Testis (tissue), 2 donors: ENCODE measurements at regions not wholly inside any gene's neighbourhood (a gene's known extent, or its start where the extent isn't known, plus 50 kb on each side); places are given as distances from the start of the nearest gene placed in this dataset.

ENCODE experiments used
- DNase-seq: peaks from one replicate; pipeline ENCODE4 v3.0.0-alpha.2; 2019
- H3K27ac ChIP-seq, 2 donors: fragments of 200-600 bp; sonication (generic); one replicate each; pipeline ENCODE4 v1.5.1; 2019
- H3K27me3 ChIP-seq: fragments of 200-600 bp; sonication (generic); one replicate; pipeline ENCODE4 v1.5.1; 2019
- H3K36me3 ChIP-seq: fragments of 200-600 bp; sonication (generic); one replicate; pipeline ENCODE4 v1.5.1; 2017; ENCODE audit warnings: low read depth; ENCODE audit errors: missing control alignments
- H3K4me1 ChIP-seq: fragments of 200-600 bp; sonication (generic); one replicate; pipeline ENCODE4 v1.5.1; 2019
- H3K4me3 ChIP-seq, 2 donors: fragments of 200-600 bp; sonication (generic); one replicate each; pipeline ENCODE4 v1.5.1; 2017 to 2019
- H3K9me3 ChIP-seq: fragments of 200-600 bp; sonication (generic); one replicate; pipeline ENCODE4 v1.5.1; 2017
- POLR2A ChIP-seq: fragments of 450-650 bp; IDR thresholded peaks from one replicate; pipeline ENCODE4 v1.6.1; 2017; ENCODE audit warnings: antibody characterized with exemption, mild to moderate bottlenecking, moderate library complexity
- WGBS, 2 donors: methylation state at CpG; one replicate each; pipeline ENCODE4 v1.1.5; 2018; 5-methylcytosine and 5-hydroxymethylcytosine counted together
- intact Hi-C: fragments of 100-400 bp; cut with DNase I; formaldehyde crosslinking; loops from one replicate; pipeline ENCODE4 v1.15.1; 2023; ENCODE audit warnings: low total_unique reads
- TF ChIP-seq, protein P1 (sequence below), 3 experiments: fragments of 450-650 bp in 2 of 3; fragments of 200-600 bp in 1 of 3; sonication (generic) in 1 of 3; IDR thresholded peaks; one replicate each; pipeline ENCODE4 v1.5.1; 2016 to 2019; ENCODE audit warnings: antibody characterized with exemption in 3 of 3, mild to moderate bottlenecking in 2 of 3, moderate library complexity in 1 of 3

GRCh38 chr14:76964695-76965094 is 63.8 kb downstream of the IRF2BPL start:
- no peak overlapping the region for H3K27ac ChIP-seq
- WGBS, 2 donors: 87 to 89% methylated on average over 5 of the region's 5 CpGs
- no peak for DNase-seq
- H3K4me3 ChIP-seq: no peak overlapping the region
- intact Hi-C loops: no loop called here
- H3K27me3 ChIP-seq: no peaks in the 10 kb centered on the region
- peaks cover 11% of the 10 kb centered on the region for H3K4me1 ChIP-seq
- no peaks in the 10 kb centered on the region for H3K36me3 ChIP-seq
- H3K9me3 ChIP-seq: no peaks in the 10 kb centered on the region
- no peak for TF ChIP-seq POLR2A
- TF ChIP-seq, protein P1, sequence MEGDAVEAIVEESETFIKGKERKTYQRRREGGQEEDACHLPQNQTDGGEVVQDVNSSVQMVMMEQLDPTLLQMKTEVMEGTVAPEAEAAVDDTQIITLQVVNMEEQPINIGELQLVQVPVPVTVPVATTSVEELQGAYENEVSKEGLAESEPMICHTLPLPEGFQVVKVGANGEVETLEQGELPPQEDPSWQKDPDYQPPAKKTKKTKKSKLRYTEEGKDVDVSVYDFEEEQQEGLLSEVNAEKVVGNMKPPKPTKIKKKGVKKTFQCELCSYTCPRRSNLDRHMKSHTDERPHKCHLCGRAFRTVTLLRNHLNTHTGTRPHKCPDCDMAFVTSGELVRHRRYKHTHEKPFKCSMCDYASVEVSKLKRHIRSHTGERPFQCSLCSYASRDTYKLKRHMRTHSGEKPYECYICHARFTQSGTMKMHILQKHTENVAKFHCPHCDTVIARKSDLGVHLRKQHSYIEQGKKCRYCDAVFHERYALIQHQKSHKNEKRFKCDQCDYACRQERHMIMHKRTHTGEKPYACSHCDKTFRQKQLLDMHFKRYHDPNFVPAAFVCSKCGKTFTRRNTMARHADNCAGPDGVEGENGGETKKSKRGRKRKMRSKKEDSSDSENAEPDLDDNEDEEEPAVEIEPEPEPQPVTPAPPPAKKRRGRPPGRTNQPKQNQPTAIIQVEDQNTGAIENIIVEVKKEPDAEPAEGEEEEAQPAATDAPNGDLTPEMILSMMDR (IDR thresholded peaks at IDR 0.05): no peak

DNA sequence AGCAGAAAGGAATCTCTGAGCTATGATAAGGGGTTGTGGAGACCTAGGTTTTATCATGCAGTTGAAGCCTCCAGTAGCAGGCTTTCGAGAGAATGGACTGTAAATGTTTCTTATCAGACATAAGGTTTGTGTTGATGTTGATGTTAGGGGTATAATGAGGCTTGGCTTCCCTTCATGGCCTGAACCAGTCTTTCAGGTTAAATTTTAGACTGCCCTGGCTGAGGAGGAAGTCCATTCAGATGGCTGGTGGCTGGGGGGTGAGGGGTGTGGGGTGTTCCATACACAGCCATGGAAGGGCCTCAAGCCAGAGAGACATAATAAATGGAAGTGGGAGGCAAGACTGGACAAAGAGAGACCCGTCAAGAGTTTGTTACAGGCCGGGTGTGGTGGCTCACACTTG is 65.1 kb downstream of the IRF2BPL start:
- Histone ChIP-seq H3K36me3 (no peaks in the 10 kb centered on the region), H3K27me3 (no peaks in the 10 kb centered on the region), H3K9me3 (no peaks in the 10 kb centered on the region), H3K27ac (no peak overlapping the region), H3K4me1 (peaks cover 11% of the 10 kb centered on the region), H3K4me3 (no peak overlapping the region)
- TF ChIP-seq POLR2A: no peak
- TF ChIP-seq, protein P1 (IDR thresholded peaks at IDR 0.05): no peak
- 80 to 89% methylated on average over 3 of the region's 3 CpGs for WGBS, 2 donors
- intact Hi-C loops: no loop called here
- DNase-seq: no peak

- Histone ChIP-seq H3K27ac (peak overlapping the region; percentile 80 to 87), H3K36me3 (no peaks in the 10 kb centered on the region), H3K27me3 (no peaks in the 10 kb centered on the region), H3K9me3 (no peaks in the 10 kb centered on the region), H3K4me1 (peaks cover 20% of the 10 kb centered on the region), H3K4me3 (peak overlapping the region; percentile 45 to 61)
- DNase-seq: no peak
- intact Hi-C loops: no loop called here
- 82 to 95% methylated on average over 1 of the region's 1 CpG for WGBS, 2 donors
- TF ChIP-seq, protein P1 (IDR thresholded peaks at IDR 0.05): no peak
- TF ChIP-seq POLR2A: no peak
Measured at GRCh38 chr14:76962303-76962660, 66.2 kb downstream of the IRF2BPL start.

- H3K27me3 ChIP-seq: no peaks in the 10 kb centered on the region
- peak overlapping the region; percentile 45 to 61 for H3K4me3 ChIP-seq
- 0 to 1% methylated on average over 24 of the region's 24 CpGs for WGBS, 2 donors
- no peak for TF ChIP-seq POLR2A
- TF ChIP-seq, protein P1 (IDR thresholded peaks at IDR 0.05): no peak
- intact Hi-C loops: no loop called here
- H3K4me1 ChIP-seq: peaks cover 25% of the 10 kb centered on the region
- no peaks in the 10 kb centered on the region for H3K36me3 ChIP-seq
- peak; percentile 88 for DNase-seq
- peak overlapping the region; percentile 80 to 87 for H3K27ac ChIP-seq
- no peaks in the 10 kb centered on the region for H3K9me3 ChIP-seq
Measured at GRCh38 chr14:76961631-76962302, 66.7 kb downstream of the IRF2BPL start.
